HL-60 (cell line): ENCODE measurements at regions not wholly inside any gene's neighbourhood (a gene's known extent, or its start where the extent isn't known, plus 50 kb on each side); places are given as distances from the start of the nearest gene placed in this dataset.

Experiments used
- DNase-seq, 2 experiments: peaks; one replicate each; pipeline ENCODE4 v3.0.0-alpha.2; 2010 to 2020; ENCODE audit warnings: low read depth in 1 of 2, low spot score in 1 of 2
- H3K27ac ChIP-seq: fragments of 250-450 bp; sonication (Bioruptor Pico); replicated peaks from 2 replicates; pipeline ENCODE4 v1.5.1; 2020; ENCODE audit warnings: mild to moderate bottlenecking, moderate library complexity
- H3K27me3 ChIP-seq: fragments of 250-450 bp; sonication (Bioruptor Pico); 2 replicates; pipeline ENCODE4 v1.5.1; 2021; ENCODE audit warnings: mild to moderate bottlenecking, moderate library complexity; ENCODE audit not compliant: insufficient read depth, poor library complexity, severe bottlenecking
- H3K4me3 ChIP-seq: replicated peaks from 2 replicates; pipeline ENCODE4 v1.5.1; 2011; ENCODE audit warnings: mild to moderate bottlenecking, control low read depth, low read length; ENCODE audit not compliant: insufficient read depth
- CTCF ChIP-seq: IDR thresholded peaks from one replicate; pipeline ENCODE4 v1.5.1; 2011; ENCODE audit warnings: low read length, control low read depth, inconsistent platforms; ENCODE audit not compliant: insufficient read depth
- GABPA ChIP-seq: IDR thresholded peaks from 2 replicates; pipeline ENCODE4 v1.6.1; 2012; ENCODE audit warnings: low read depth
- POLR2AphosphoS5 ChIP-seq: IDR thresholded peaks from 2 replicates; pipeline ENCODE4 v1.6.1; 2012; ENCODE audit warnings: low read depth
- SPI1 ChIP-seq: IDR thresholded peaks from 2 replicates; pipeline ENCODE4 v1.6.1; 2012; ENCODE audit warnings: low read depth, mild to moderate bottlenecking, borderline replicate concordance
- TF ChIP-seq, protein P1 (sequence below): IDR thresholded peaks from 2 replicates; pipeline ENCODE4 v1.6.1; 2012; ENCODE audit warnings: low read depth; ENCODE audit not compliant: insufficient replicate concordance

DNA sequence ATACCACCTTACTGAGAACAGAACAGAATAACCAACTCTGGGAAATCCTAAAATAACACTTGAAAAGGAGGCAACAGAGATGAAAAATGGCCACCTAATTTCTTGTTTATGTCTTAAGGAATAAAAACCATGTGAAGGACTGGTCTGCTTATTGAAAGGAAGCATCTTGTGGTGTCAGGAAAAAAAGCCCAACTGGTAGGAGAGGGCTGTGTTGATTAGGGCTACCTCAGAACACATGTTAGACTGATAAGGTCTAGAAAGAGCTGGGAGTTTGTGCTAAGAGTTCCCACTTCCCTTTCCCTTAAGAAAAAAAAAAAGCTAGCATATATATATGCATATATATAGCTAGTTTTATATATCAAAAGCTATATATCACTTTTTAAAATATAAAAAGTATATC lies 425.3 kb upstream of the BTBD3 start:
- H3K4me3 ChIP-seq: no peak overlapping the region
- DNase-seq: no peak
- H3K27me3 ChIP-seq: no peaks in the 10 kb centered on the region
- TF ChIP-seq CTCF: no peak
- no peak for TF ChIP-seq GABPA
- TF ChIP-seq, protein P1, sequence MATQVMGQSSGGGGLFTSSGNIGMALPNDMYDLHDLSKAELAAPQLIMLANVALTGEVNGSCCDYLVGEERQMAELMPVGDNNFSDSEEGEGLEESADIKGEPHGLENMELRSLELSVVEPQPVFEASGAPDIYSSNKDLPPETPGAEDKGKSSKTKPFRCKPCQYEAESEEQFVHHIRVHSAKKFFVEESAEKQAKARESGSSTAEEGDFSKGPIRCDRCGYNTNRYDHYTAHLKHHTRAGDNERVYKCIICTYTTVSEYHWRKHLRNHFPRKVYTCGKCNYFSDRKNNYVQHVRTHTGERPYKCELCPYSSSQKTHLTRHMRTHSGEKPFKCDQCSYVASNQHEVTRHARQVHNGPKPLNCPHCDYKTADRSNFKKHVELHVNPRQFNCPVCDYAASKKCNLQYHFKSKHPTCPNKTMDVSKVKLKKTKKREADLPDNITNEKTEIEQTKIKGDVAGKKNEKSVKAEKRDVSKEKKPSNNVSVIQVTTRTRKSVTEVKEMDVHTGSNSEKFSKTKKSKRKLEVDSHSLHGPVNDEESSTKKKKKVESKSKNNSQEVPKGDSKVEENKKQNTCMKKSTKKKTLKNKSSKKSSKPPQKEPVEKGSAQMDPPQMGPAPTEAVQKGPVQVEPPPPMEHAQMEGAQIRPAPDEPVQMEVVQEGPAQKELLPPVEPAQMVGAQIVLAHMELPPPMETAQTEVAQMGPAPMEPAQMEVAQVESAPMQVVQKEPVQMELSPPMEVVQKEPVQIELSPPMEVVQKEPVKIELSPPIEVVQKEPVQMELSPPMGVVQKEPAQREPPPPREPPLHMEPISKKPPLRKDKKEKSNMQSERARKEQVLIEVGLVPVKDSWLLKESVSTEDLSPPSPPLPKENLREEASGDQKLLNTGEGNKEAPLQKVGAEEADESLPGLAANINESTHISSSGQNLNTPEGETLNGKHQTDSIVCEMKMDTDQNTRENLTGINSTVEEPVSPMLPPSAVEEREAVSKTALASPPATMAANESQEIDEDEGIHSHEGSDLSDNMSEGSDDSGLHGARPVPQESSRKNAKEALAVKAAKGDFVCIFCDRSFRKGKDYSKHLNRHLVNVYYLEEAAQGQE: no peak
- no peak for TF ChIP-seq POLR2AphosphoS5
- TF ChIP-seq SPI1: no peak
- no peak overlapping the region for H3K27ac ChIP-seq

GRCh38 chr20:11492846-11493245 lies 424.8 kb upstream of the BTBD3 start:
- Histone ChIP-seq H3K27me3 (no peaks in the 10 kb centered on the region), H3K4me3 (no peak overlapping the region), H3K27ac (no peak overlapping the region)
- TF ChIP-seq, protein P1: no peak
- no peak for TF ChIP-seq GABPA
- no peak for TF ChIP-seq CTCF
- TF ChIP-seq SPI1: no peak
- TF ChIP-seq POLR2AphosphoS5: no peak
- no peak for DNase-seq

DNA sequence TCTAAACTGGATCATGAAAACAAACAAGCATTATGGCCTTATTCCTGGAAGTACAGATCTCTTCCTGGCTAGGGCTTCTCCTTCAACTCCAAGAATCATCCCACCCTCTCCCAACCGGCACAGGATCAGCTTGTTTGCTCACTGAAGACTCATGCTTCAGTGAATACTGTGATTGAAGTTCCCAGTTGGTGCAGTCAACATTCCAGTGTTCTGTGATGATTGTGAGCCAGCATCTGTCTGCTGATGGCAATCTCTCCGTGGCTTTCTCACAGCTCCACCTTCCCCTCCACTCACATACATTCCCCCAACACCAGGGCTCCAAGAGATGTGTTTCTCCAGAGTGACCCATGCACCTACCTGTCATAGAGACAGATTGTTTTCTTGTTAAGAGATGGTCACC lies 421.3 kb upstream of the BTBD3 start:
- H3K4me3 ChIP-seq: no peak overlapping the region
- no peak for DNase-seq
- H3K27ac ChIP-seq: no peak overlapping the region
- no peaks in the 10 kb centered on the region for H3K27me3 ChIP-seq
- TF ChIP-seq GABPA: no peak
- no peak for TF ChIP-seq SPI1
- TF ChIP-seq, protein P1: no peak
- no peak for TF ChIP-seq POLR2AphosphoS5
- TF ChIP-seq CTCF: no peak
